GM12878 (cell line): ENCODE measurements at regions not wholly inside any gene's neighbourhood (a gene's known extent, or its start where the extent isn't known, plus 50 kb on each side); places are given as distances from the start of the nearest gene placed in this dataset.

ENCODE experiments used
- ATAC-seq: fragments of 200-7000 bp; cut with Tn5 transposase; 3 replicates; pipeline ENCODE4 v1.9.1; 2020; ENCODE audit warnings: mild to moderate bottlenecking, moderate library complexity
- BruUV-seq: library from RNA; stranded (reverse); fragments of 400-500 nt; replicated peaks from 2 replicates; lab custom pipeline; 2021; lab: Mats Ljungman, UMichigan
- CTCF ChIA-PET: fragments of 300-600 bp; sonication (Branson Sonifier 250); formaldehyde crosslinking; extraction: SDS; loops from one replicate; lab custom pipeline; 2021; ENCODE audit warnings: inconsistent platforms; lab: Yijun Ruan, JAX
- POLR2A ChIA-PET: fragments of 350-600 bp; formaldehyde crosslinking; extraction: SDS; loops from one replicate; lab custom pipeline; 2021; ENCODE audit warnings: inconsistent platforms; lab: Charles Lee
- RAD21 ChIA-PET: fragments of 300-600 bp; sonication (Branson Sonifier 250); formaldehyde crosslinking; loops from one replicate; lab custom pipeline; 2023; ENCODE audit warnings: antibody characterized with exemption; ENCODE audit not compliant: unreplicated experiment; lab: Charles Lee
- SMC1A ChIA-PET: fragments of 300-600 bp; sonication (Branson Sonifier 250); formaldehyde crosslinking; loops from one replicate; lab custom pipeline; 2023; ENCODE audit not compliant: unreplicated experiment, uncharacterized antibody; lab: Charles Lee
- DNase-seq: peaks from one replicate; pipeline ENCODE4 v3.0.0-alpha.2; 2011; ENCODE audit warnings: low read depth, low spot score
- FAIRE-seq: peaks from 3 replicates; lab custom pipeline; 2011; peaks lifted over from hg19 to GRCh38; lab: Jason Lieb, UNC
- H2AFZ ChIP-seq: 2 replicates; pipeline ENCODE4 v1.6.0; 2011; ENCODE audit warnings: low read depth, low read length, control low read depth; ENCODE audit not compliant: control insufficient read depth
- H3K27ac ChIP-seq: 2 replicates; pipeline ENCODE4 v1.5.1; 2011; ENCODE audit warnings: control low read depth; ENCODE audit not compliant: control insufficient read depth, insufficient read depth
- H3K27me3 ChIP-seq, 2 experiments: replicated peaks in 1 of 2; 2 replicates each; pipeline versions ENCODE4 v1.6.0 to v1.6.1; 2011; ENCODE audit warnings: low read length in 1 of 2; ENCODE audit not compliant: control insufficient read depth in 2 of 2, insufficient read depth in 2 of 2
- H3K36me3 ChIP-seq, 2 experiments: 2 replicates each; pipeline ENCODE4 v1.5.1; 2011; ENCODE audit warnings: low read length in 1 of 2; ENCODE audit not compliant: control insufficient read depth in 2 of 2, insufficient read depth in 2 of 2
- H3K4me1 ChIP-seq: 2 replicates; pipeline ENCODE4 v1.6.1; 2011; ENCODE audit warnings: mild to moderate bottlenecking, low read length, moderate library complexity, mixed read lengths; ENCODE audit not compliant: control insufficient read depth, insufficient read depth
- H3K4me2 ChIP-seq: 2 replicates; pipeline ENCODE4 v1.6.0; 2011; ENCODE audit warnings: control low read depth; ENCODE audit not compliant: control insufficient read depth, insufficient read depth
- H3K4me3 ChIP-seq: fragments of 200-600 bp; sonication (generic); 2 replicates; pipeline ENCODE4 v1.5.1; 2016
- H3K79me2 ChIP-seq: 2 replicates; pipeline ENCODE4 v1.6.0; 2011; ENCODE audit warnings: low read length; ENCODE audit not compliant: control insufficient read depth, insufficient read depth
- H3K9ac ChIP-seq: 2 replicates; pipeline ENCODE4 v1.8.0; 2011; ENCODE audit warnings: low read length, control low read depth, mixed read lengths; ENCODE audit not compliant: control insufficient read depth, insufficient read depth
- H3K9me3 ChIP-seq: replicated peaks from 3 replicates; pipeline ENCODE4 v1.5.1; 2011; ENCODE audit warnings: mild to moderate bottlenecking, low read length; ENCODE audit not compliant: control insufficient read depth, insufficient read depth
- H4K20me1 ChIP-seq: 2 replicates; pipeline ENCODE4 v1.6.0; 2011; ENCODE audit not compliant: control insufficient read depth, insufficient read depth
- BACH1 ChIP-seq: fragments of 450-650 bp; IDR thresholded peaks from 2 replicates; pipeline ENCODE4 v1.6.1; 2017; ENCODE audit warnings: mild to moderate bottlenecking, borderline replicate concordance
- BRCA1 ChIP-seq: IDR thresholded peaks from 2 replicates; pipeline ENCODE4 v1.6.1; 2011; ENCODE audit warnings: low read depth, low read length, improper control_type of control experiment
- DPF2 ChIP-seq: fragments of 450-650 bp; IDR thresholded peaks from 2 replicates; pipeline ENCODE4 v1.6.1; 2017; ENCODE audit warnings: mild to moderate bottlenecking
- E4F1 ChIP-seq: fragments of 450-650 bp; IDR thresholded peaks from 2 replicates; pipeline ENCODE4 v1.6.1; 2018; ENCODE audit warnings: borderline replicate concordance, mild to moderate bottlenecking; ENCODE audit not compliant: partially characterized antibody
- IRF5 ChIP-seq: fragments of 450-650 bp; IDR thresholded peaks from 2 replicates; pipeline ENCODE4 v1.6.1; 2017; ENCODE audit warnings: borderline replicate concordance
- KAT2A ChIP-seq: conservative IDR thresholded peaks from 2 replicates; pipeline ENCODE4 v1.6.1; 2011; ENCODE audit warnings: low read depth, low read length; ENCODE audit not compliant: control insufficient read depth
- KLF5 ChIP-seq: fragments of 450-650 bp; IDR thresholded peaks from 2 replicates; pipeline ENCODE4 v1.6.1; 2014; ENCODE audit warnings: mild to moderate bottlenecking; ENCODE audit not compliant: partially characterized antibody
- PAX5 ChIP-seq: IDR thresholded peaks from 2 replicates; pipeline ENCODE4 v1.6.1; 2011; ENCODE audit warnings: low read depth, low read length, borderline replicate concordance
- POLR2A ChIP-seq: IDR thresholded peaks from 2 replicates; pipeline ENCODE4 v1.6.1; 2011; ENCODE audit warnings: low read depth, mild to moderate bottlenecking, low read length
- POLR2AphosphoS2 ChIP-seq: IDR thresholded peaks from 2 replicates; pipeline ENCODE4 v1.6.1; 2011; ENCODE audit warnings: low read depth, mild to moderate bottlenecking, low read length, improper control_type of control experiment, moderate library complexity
- STAT1 ChIP-seq: fragments of 450-650 bp; conservative IDR thresholded peaks from 2 replicates; pipeline ENCODE4 v1.6.1; 2014; ENCODE audit warnings: antibody characterized with exemption, mild to moderate bottlenecking
- SUZ12 ChIP-seq: fragments of 200-600 bp; sonication (generic); IDR thresholded peaks from one replicate; pipeline ENCODE4 v1.6.1; 2018; ENCODE audit warnings: antibody characterized with exemption, mild to moderate bottlenecking; ENCODE audit not compliant: unreplicated experiment
- ZNF217 ChIP-seq: fragments of 450-650 bp; IDR thresholded peaks from 2 replicates; pipeline ENCODE4 v1.6.1; 2017; ENCODE audit warnings: antibody characterized with exemption, mild to moderate bottlenecking
- ZNF384 ChIP-seq: IDR thresholded peaks from 2 replicates; pipeline ENCODE4 v1.6.1; 2012; ENCODE audit warnings: low read depth, mild to moderate bottlenecking, low read length, improper control_type of control experiment, borderline replicate concordance
- ZNF592 ChIP-seq: fragments of 450-650 bp; IDR thresholded peaks from 2 replicates; pipeline ENCODE4 v1.6.1; 2017; ENCODE audit warnings: mild to moderate bottlenecking, moderate library complexity
- ZNF622 ChIP-seq: fragments of 450-650 bp; IDR thresholded peaks from 2 replicates; pipeline ENCODE4 v1.6.1; 2017; ENCODE audit warnings: mild to moderate bottlenecking, inconsistent platforms
- WGBS: methylation state at CpG from one replicate; pipeline ENCODE4 v1.1.6; 2016; ENCODE audit warnings: low lambda C conversion rate; ENCODE audit not compliant: insufficient replicate concordance, insufficient coverage; ENCODE audit errors: missing lambda C conversion rate; 5-methylcytosine and 5-hydroxymethylcytosine counted together
- in situ Hi-C: fragments of 300-500 bp; cut with MboI; formaldehyde crosslinking; loops from 9 replicates; pipeline ENCODE4 v1.14.3; 2018; ENCODE audit warnings: mixed read lengths
- intact Hi-C: fragments of 100-400 bp; cut with micrococcal nuclease; formaldehyde crosslinking; loops from one replicate; pipeline ENCODE4 v1.14.2; 2022; ENCODE audit not compliant: unreplicated experiment
- TF ChIP-seq, protein P1 (sequence below): IDR thresholded peaks from 2 replicates; pipeline ENCODE4 v1.6.1; 2012; ENCODE audit warnings: low read depth, low read length, improper control_type of control experiment
- TF ChIP-seq, protein P2 (sequence below): IDR thresholded peaks from 2 replicates; pipeline ENCODE4 v1.6.1; 2011; ENCODE audit warnings: borderline replicate concordance, low read depth, mild to moderate bottlenecking, moderate library complexity, mixed read lengths, low read length; ENCODE audit not compliant: insufficient read depth; ENCODE audit errors: extremely low read length

DNA sequence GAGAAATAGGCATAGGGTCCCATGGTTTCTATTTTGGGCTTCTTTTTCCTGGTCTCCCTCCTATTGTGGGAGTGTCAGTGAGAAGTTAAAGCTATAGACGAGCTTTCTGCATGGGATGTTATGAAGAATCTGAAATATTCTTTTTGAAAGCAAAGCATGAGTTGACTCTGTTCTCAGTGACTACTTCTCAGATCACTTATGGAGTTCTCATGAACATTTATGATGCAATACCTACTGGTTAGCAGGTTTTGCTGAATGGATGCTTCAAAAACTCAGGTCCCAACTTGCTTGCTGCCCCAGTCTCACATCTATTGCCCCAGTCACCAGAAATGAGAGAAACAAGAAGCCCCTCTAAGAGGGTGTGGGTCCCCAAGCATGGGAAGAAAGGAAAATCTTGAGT lies 365.0 kb downstream of the HRH4 start:
- H2AFZ ChIP-seq = no peak overlapping the region
- peaks cover 0 to 3% of the 10 kb centered on the region in 2 experiments; a peak in 1 of 4 replicates for H3K27me3 ChIP-seq
- no TSS peak for BruUV-seq
- ChIA-PET POLR2A (no interaction called here), SMC1A (no interaction called here), CTCF (no interaction called here), RAD21 (no interaction called here)
- no peak for DNase-seq
- ATAC-seq = no peak
- no peak overlapping the region for H3K27ac ChIP-seq
- in situ Hi-C loops = no loop called here
- no peak overlapping the region for H3K4me2 ChIP-seq
- intact Hi-C loops = no loop called here
- no peaks in the 10 kb centered on the region for H3K36me3 ChIP-seq
- no peak overlapping the region for H3K4me3 ChIP-seq
- WGBS = 0% methylated on average over 1 of the region's 1 CpG
- no peaks in the 10 kb centered on the region for H3K9me3 ChIP-seq
- no peaks in the 10 kb centered on the region for H3K4me1 ChIP-seq
- H3K79me2 ChIP-seq = no peaks in the 10 kb centered on the region
- no peak overlapping the region for H3K9ac ChIP-seq
- H4K20me1 ChIP-seq = no peaks in the 10 kb centered on the region
- no peak for FAIRE-seq
- TF ChIP-seq KAT2A = no peak
- no peak for TF ChIP-seq ZNF592
- TF ChIP-seq, protein P1, sequence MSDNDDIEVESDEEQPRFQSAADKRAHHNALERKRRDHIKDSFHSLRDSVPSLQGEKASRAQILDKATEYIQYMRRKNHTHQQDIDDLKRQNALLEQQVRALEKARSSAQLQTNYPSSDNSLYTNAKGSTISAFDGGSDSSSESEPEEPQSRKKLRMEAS = no peak
- TF ChIP-seq KLF5 = no peak
- TF ChIP-seq ZNF384 = no peak
- no peak for TF ChIP-seq BRCA1
- no peak for TF ChIP-seq IRF5
- TF ChIP-seq PAX5 = no peak
- TF ChIP-seq BACH1 = no peak
- no peak for TF ChIP-seq E4F1
- TF ChIP-seq SUZ12 = no peak
- no peak for TF ChIP-seq STAT1
- TF ChIP-seq, protein P2, sequence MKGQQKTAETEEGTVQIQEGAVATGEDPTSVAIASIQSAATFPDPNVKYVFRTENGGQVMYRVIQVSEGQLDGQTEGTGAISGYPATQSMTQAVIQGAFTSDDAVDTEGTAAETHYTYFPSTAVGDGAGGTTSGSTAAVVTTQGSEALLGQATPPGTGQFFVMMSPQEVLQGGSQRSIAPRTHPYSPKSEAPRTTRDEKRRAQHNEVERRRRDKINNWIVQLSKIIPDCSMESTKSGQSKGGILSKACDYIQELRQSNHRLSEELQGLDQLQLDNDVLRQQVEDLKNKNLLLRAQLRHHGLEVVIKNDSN = no peak
- TF ChIP-seq POLR2AphosphoS2 = no peak
- TF ChIP-seq ZNF622 = no peak
- TF ChIP-seq POLR2A = no peak
- no peak for TF ChIP-seq DPF2
- TF ChIP-seq ZNF217 = no peak
